HG03378 (cell line): ENCODE measurements at regions not wholly inside any gene's neighbourhood (a gene's known extent, or its start where the extent isn't known, plus 50 kb on each side); places are given as distances from the start of the nearest gene placed in this dataset.

Experiments
- ATAC-seq: cut with Tn5 transposase; IDR thresholded peaks from one replicate; pipeline ENCODE4 v1.9.1; 2021; ENCODE audit warnings: mild to moderate bottlenecking, moderate library complexity; ENCODE audit not compliant: unreplicated experiment

DNA sequence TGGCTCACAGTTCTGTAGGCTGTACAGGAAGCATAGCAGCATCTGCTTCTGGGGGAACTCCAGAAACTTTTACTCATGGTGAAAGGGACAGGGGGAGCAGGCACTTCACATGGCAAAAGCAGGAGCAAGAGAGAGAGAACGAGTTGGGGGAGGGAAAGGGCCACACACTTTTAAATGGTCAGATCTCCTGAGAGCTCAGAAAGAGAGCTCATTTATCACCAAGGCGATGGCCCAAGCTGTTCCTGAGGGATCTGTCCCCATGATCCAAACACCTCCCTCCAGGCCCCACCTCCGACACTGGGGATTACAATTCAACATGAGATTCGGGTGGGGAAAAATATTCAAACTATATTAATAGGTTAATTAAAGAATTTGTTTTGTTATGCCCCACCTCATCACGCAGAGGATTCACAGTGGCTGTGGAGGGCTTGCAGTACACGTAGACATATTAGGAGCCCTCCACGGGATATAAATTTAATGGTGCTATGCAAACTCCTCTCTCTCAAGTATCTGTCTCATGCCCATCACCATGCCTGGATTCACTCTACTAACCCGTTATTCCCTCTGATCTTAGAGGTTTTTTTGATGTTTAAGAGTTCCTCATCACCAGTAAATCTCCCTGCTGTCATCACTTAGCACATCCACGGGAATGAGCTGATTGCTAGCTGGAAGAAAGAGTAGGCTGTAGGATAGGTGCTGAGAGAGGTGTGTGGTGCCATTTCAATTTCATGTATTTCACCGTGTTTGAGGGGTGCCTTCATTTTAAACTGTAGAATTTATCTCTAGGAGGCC is 84.5 kb upstream of the ARHGAP28 start:
- no peak for ATAC-seq

DNA sequence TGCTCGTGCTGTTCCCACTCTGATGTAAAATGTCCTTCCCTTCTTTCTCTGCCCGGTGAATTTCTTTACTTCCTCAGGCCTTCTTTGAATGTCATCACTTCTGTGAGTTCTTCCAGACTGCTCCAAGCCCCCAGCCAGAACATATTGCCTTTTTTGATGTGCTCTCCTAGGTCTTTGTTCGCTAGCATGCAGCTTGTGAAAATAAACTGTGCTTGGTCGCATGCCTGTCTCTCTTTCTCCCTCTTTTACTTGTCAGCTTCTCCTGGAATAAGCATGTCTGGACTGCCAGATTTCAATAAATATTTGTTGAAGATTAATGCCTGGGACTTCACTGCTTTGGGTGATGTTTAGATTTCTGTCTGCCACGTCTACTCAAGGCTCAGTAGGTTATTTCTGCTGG is 82.7 kb upstream of the ARHGAP28 start:
- ATAC-seq: no peak

DNA sequence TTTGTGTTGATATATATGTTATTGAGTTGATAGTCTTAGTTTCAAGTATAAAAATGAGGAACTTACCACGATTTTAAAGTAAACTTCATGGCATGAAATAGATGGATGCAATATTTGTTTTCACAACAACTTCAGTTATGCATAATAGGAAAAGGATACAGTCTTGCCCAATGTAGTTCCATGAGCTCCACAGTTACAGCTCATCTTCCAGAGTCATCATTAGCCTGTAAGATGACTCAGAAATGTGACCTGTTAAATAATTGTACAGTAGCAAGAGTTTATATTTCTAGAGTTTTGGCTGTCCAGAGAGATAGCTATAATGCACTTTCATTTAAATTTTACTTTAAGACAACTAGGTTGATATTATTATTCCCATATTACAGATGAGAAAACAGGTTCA is 80.9 kb upstream of the ARHGAP28 start:
- ATAC-seq: no peak

- no peak for ATAC-seq
Observed at GRCh38 chr18:6649421-6650126, 79.9 kb upstream of the ARHGAP28 start.

DNA sequence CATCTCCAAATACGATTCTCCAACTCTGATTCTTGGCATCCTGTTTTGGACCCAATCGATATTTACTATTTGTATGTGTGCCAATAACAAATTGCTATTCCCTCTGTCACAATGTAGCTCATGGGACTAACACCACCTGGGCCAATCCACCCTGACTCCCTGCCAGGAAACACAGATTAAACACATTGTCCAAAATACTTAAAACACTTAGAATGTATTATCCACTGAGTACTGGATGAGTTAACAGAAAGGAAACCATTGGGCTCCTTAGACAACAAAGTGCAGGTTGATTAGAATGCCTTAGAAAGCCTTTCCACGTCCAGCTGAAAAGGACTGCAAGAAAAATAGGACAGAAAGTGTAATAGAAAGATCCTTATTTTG is 79.4 kb upstream of the ARHGAP28 start:
- no peak for ATAC-seq

DNA sequence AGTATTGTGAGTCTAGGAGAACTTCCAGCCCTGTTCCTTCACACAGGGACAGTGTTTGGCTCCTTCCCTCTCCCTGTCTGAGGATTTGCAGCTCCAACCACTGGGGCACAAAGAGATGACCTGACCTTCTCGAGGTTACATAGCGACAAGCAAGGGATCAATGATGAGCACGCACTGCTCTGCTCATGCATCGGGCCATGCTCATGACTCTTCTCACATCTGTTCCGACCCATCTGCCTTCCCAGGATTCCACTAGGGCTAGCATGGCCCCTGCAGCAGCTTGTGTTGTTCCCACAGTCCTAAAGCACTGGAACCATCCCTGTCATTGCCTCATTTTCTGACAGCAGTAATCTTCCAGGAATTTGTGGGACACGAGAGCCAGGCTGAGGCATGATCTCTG is 78.8 kb upstream of the ARHGAP28 start:
- no peak for ATAC-seq

- ATAC-seq: no peak
Observed at GRCh38 chr18:6652098-6652497, 77.4 kb upstream of the ARHGAP28 start.

DNA sequence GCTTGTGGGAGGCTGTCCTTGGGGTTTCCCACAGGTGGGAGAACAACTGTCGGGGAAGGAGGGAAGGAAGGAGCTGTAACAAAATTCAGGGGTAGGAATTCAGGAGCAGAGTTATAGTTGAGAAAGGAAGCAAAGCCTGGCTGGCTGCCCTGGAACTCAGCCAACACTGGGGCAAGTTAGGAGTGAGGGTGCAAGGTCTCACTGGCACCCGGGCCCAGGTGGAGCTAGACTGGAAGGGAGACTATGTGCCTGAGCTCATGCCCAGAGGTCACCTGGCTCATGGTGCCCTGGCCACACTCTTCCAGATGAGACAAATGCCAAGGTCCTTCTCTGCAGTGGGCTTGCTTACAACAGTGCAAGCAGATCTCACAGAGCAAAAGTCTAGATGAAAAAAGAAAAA is 75.6 kb upstream of the ARHGAP28 start:
- no peak for ATAC-seq

DNA sequence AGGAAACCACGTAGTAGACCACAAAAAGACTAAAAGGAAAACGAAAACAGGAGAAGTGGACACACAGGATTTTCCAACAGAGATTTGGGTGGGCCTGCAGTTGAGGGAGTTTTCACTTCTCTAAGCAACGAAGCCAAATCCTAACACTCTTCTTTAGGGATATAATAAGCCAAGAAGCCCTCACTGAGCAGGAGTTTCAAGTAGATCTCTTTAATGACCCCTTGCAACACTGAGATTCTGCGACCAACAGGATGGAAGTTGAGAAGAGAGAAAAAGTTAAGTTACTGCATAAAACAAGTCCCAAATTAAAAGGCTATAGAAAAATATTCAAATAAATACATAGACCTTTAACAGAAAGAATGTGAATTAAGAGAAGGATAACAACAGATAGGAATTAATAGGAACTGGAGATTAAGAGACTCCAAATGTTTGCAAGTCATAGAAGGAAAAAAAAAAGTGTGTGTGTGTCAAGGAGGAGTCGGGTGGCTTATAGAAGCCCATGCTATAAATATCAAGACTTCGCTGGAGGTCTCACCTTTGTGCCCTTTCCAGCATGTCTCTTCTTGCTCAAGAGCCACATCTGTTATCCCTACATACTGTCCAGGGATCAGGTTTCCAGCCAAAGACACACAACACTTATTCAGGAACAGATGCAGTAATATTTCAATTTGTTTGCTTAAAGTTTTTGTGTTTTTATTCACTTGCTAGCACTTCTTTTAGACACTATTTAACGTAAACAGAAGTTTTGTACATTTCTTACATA is 69.4 kb upstream of the ARHGAP28 start:
- no peak for ATAC-seq

- ATAC-seq: no peak
Observed at GRCh38 chr18:6661692-6662415, 67.7 kb upstream of the ARHGAP28 start.

- no peak for ATAC-seq
Observed at GRCh38 chr18:6666012-6666685, 63.4 kb upstream of the ARHGAP28 start.

DNA sequence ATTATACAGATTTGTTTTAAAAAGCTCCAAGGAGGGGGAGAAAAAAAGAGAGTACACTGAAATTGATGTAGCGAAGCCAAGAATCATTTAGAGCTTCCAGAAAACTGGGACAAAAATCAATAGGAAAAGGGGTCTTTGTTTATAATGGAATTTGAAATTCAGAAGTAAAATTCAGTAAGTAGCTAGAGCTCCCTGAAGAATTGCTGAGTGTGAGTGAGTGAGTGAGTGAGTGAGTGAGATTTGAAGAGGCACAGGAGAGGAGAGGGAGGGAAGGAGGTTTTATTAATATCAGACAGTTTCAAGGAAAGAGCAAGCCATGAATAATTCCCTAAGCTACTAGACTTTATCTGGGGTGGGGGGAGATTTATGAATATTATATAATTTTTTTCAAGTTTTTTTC is 60.7 kb upstream of the ARHGAP28 start:
- ATAC-seq: no peak

- ATAC-seq: no peak
Observed at GRCh38 chr18:6672821-6673308, 56.7 kb upstream of the ARHGAP28 start.

DNA sequence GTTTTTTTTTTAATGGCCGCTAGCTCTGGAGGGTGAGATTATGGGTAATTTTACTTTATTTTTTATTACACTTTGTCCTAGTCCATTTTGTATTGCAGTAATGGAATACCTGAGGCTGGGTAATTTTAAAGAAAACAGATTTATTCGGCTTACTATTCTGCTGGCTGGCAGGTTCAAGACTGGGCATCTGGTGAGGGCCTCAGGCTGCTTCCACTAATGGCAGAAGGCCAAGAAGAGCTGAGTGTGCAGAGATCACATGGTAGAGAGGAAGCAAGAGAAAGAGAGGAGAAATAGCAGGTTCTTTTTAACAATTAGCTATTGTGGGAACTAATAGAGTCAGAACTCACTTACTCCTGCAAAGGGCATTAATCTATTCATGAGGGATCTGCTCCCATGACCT is 52.4 kb upstream of the ARHGAP28 start:
- ATAC-seq: no peak

DNA sequence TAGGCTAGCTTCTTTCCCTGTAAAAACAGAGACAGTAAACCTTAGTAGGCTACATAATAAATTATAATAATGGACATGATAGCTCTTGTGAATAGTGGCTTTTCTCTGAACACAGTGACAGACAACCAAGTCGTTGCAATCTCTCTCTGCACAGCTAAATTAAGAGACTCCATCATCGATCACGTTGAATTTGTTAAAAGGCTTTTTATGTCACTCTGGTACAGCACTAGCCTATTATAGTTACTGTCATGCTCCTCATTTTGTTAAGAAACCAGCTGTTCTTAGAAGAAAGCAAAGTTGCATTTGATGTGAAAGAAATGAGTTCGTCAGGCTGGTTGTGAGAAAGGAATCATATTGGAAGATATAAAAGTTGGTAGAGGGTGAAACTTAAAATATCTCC is 50.3 kb upstream of the ARHGAP28 start:
- no peak for ATAC-seq
